HepG2 (cell line): ENCODE measurements at regions not wholly inside any gene's neighbourhood (a gene's known extent, or its start where the extent isn't known, plus 50 kb on each side); places are given as distances from the start of the nearest gene placed in this dataset.
A peak's percentile ranks its signal among the peaks of the same experiment; 100 is the strongest.

Experiments used
- FLYWCH1 ChIP-seq: sonication (generic); formaldehyde crosslinking; IDR thresholded peaks from 2 replicates; pipeline ENCODE4 v1.8.1; 2023; ENCODE audit warnings: mild to moderate bottlenecking, missing genetic modification reagents
- POLR2AphosphoS2 ChIP-seq: IDR thresholded peaks from 2 replicates; pipeline ENCODE4 v1.6.1; 2011; ENCODE audit warnings: low read depth, low read length, improper control_type of control experiment
- SYNCRIP ChIP-seq: fragments of 200-400 bp; formaldehyde crosslinking; IDR thresholded peaks from 2 replicates; pipeline ENCODE4 v1.6.1; 2018; ENCODE audit warnings: mild to moderate bottlenecking, low read depth, low read length; ENCODE audit not compliant: insufficient read depth
- THYN1 ChIP-seq: sonication (generic); formaldehyde crosslinking; IDR thresholded peaks from 2 replicates; pipeline ENCODE4 v1.8.1; 2023; ENCODE audit warnings: low read depth, mild to moderate bottlenecking, moderate library complexity, missing genetic modification reagents, borderline replicate concordance
- XBP1 ChIP-seq: sonication (generic); formaldehyde crosslinking; IDR thresholded peaks from 2 replicates; pipeline ENCODE4 v1.5.0; 2020; ENCODE audit warnings: missing genetic modification reagents
- ZFP82 ChIP-seq: sonication (generic); formaldehyde crosslinking; IDR thresholded peaks from 2 replicates; pipeline ENCODE4 v1.5.1; 2020; ENCODE audit warnings: mild to moderate bottlenecking, missing genetic modification reagents, borderline replicate concordance
- ZIK1 ChIP-seq: sonication (generic); formaldehyde crosslinking; IDR thresholded peaks from 2 replicates; pipeline ENCODE4 v1.5.0; 2020; ENCODE audit warnings: mild to moderate bottlenecking, low read depth, missing genetic modification reagents, borderline replicate concordance
- ZNF17 ChIP-seq: sonication (generic); formaldehyde crosslinking; IDR thresholded peaks from 2 replicates; pipeline ENCODE4 v1.5.0; 2020; ENCODE audit warnings: mild to moderate bottlenecking, missing genetic modification reagents
- ZNF451 ChIP-seq: sonication (generic); formaldehyde crosslinking; IDR thresholded peaks from 2 replicates; pipeline ENCODE4 v1.5.0; 2020; ENCODE audit warnings: mild to moderate bottlenecking, missing genetic modification reagents
- ZNF670 ChIP-seq: sonication (generic); formaldehyde crosslinking; IDR thresholded peaks from 2 replicates; pipeline ENCODE4 v1.8.0; 2022; ENCODE audit warnings: mild to moderate bottlenecking, missing genetic modification reagents, borderline replicate concordance
- ZNF737 ChIP-seq: sonication (generic); formaldehyde crosslinking; IDR thresholded peaks from 2 replicates; pipeline ENCODE4 v1.5.0; 2020; ENCODE audit warnings: missing genetic modification reagents, mild to moderate bottlenecking, borderline replicate concordance
- TF ChIP-seq, protein P1 (sequence below): sonication (generic); formaldehyde crosslinking; IDR thresholded peaks from 2 replicates; pipeline ENCODE4 v1.4.0; 2020; ENCODE audit warnings: missing genetic modification reagents
- TF ChIP-seq, protein P2 (sequence below), 2 experiments: sonication (generic) in 1 of 2; formaldehyde crosslinking in 1 of 2; IDR thresholded peaks; 2 replicates each; pipeline versions ENCODE4 v1.5.1 to v1.6.1; 2011 to 2020; ENCODE audit warnings: borderline replicate concordance in 1 of 2, low read depth in 1 of 2, low read length in 1 of 2, mild to moderate bottlenecking in 1 of 2, missing genetic modification reagents in 1 of 2, moderate library complexity in 1 of 2
- TF ChIP-seq, protein P3 (sequence below): sonication (generic); formaldehyde crosslinking; IDR thresholded peaks from 2 replicates; pipeline ENCODE4 v1.4.0; 2020; ENCODE audit warnings: mild to moderate bottlenecking, missing genetic modification reagents
- TF ChIP-seq, protein P4 (sequence below): sonication (generic); formaldehyde crosslinking; IDR thresholded peaks from 2 replicates; pipeline ENCODE4 v1.4.0; 2020; ENCODE audit warnings: low read depth, missing genetic modification reagents
- TF ChIP-seq, protein P5 (sequence below): IDR thresholded peaks from 2 replicates; pipeline ENCODE4 v1.6.1; 2016
- TF ChIP-seq, protein P6 (sequence below): sonication (generic); formaldehyde crosslinking; conservative IDR thresholded peaks from 2 replicates; pipeline ENCODE4 v1.4.0; 2020; ENCODE audit warnings: missing genetic modification reagents

DNA sequence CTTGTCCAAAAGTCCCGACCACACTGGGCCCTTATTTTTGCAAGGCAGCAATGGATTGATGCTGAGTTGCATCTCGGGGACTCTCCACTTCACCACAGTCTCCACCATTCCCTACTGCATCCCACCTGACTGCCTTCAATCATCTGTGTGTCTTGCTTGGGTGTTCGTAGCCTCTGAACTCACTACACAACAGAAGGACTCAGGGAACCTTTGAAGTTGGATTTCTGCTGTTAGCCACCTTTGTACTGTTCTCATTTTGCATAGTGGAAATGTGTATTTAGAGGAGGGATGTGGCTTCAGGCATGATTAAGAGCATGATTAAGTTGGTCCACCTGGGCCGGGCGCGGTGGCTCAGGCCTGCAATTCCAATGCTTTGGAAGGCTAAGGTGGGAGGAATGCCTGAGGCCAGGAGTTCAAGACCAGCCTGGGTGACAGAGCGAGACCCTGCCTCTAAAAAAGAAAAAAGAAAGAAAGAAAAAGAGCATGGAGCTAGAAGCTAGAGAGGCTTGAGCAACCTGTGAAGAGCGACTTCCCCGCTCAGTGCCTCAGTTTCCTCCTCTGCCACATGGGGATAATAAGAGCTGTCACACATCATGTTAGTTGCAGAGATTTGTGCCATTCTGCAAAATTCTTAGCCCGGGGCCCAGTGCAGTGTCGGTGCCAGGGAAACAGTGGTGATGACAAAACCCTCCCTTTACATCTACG lies 121.3 kb upstream of the PTPN1 start (continued):
- TF ChIP-seq, protein P1, sequence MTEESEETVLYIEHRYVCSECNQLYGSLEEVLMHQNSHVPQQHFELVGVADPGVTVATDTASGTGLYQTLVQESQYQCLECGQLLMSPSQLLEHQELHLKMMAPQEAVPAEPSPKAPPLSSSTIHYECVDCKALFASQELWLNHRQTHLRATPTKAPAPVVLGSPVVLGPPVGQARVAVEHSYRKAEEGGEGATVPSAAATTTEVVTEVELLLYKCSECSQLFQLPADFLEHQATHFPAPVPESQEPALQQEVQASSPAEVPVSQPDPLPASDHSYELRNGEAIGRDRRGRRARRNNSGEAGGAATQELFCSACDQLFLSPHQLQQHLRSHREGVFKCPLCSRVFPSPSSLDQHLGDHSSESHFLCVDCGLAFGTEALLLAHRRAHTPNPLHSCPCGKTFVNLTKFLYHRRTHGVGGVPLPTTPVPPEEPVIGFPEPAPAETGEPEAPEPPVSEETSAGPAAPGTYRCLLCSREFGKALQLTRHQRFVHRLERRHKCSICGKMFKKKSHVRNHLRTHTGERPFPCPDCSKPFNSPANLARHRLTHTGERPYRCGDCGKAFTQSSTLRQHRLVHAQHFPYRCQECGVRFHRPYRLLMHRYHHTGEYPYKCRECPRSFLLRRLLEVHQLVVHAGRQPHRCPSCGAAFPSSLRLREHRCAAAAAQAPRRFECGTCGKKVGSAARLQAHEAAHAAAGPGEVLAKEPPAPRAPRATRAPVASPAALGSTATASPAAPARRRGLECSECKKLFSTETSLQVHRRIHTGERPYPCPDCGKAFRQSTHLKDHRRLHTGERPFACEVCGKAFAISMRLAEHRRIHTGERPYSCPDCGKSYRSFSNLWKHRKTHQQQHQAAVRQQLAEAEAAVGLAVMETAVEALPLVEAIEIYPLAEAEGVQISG (CRISPR knock-in tag), result peak; percentile 70
- TF ChIP-seq, protein P2, sequence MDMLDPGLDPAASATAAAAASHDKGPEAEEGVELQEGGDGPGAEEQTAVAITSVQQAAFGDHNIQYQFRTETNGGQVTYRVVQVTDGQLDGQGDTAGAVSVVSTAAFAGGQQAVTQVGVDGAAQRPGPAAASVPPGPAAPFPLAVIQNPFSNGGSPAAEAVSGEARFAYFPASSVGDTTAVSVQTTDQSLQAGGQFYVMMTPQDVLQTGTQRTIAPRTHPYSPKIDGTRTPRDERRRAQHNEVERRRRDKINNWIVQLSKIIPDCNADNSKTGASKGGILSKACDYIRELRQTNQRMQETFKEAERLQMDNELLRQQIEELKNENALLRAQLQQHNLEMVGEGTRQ (IDR thresholded peaks at IDR 0.05; ENCODE audit: low read depth, low read length), result no peak
- TF ChIP-seq, protein P2 (CRISPR knock-in tag; IDR thresholded peaks at IDR 0.05; ENCODE audit: borderline replicate concordance), result no peak
- TF ChIP-seq POLR2AphosphoS2 (no peak), ZIK1 (CRISPR knock-in tag) (no peak; the same call in none of the 2 replicates), ZFP82 (CRISPR knock-in tag) (no peak), ZNF451 (no peak; the same call in none of the 2 replicates), ZNF737 (CRISPR knock-in tag) (no peak; the same call in 1 of the 2 replicates), ZNF670 (CRISPR knock-in tag) (peak; percentile 92), FLYWCH1 (CRISPR knock-in tag) (no peak), XBP1 (CRISPR knock-in tag) (no peak), ZNF17 (CRISPR knock-in tag) (no peak), SYNCRIP (no peak), THYN1 (no peak)
- TF ChIP-seq, protein P3, sequence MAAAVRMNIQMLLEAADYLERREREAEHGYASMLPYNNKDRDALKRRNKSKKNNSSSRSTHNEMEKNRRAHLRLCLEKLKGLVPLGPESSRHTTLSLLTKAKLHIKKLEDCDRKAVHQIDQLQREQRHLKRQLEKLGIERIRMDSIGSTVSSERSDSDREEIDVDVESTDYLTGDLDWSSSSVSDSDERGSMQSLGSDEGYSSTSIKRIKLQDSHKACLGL, result peak; percentile 24; the same call in 1 of the 2 replicates
- TF ChIP-seq, protein P4, sequence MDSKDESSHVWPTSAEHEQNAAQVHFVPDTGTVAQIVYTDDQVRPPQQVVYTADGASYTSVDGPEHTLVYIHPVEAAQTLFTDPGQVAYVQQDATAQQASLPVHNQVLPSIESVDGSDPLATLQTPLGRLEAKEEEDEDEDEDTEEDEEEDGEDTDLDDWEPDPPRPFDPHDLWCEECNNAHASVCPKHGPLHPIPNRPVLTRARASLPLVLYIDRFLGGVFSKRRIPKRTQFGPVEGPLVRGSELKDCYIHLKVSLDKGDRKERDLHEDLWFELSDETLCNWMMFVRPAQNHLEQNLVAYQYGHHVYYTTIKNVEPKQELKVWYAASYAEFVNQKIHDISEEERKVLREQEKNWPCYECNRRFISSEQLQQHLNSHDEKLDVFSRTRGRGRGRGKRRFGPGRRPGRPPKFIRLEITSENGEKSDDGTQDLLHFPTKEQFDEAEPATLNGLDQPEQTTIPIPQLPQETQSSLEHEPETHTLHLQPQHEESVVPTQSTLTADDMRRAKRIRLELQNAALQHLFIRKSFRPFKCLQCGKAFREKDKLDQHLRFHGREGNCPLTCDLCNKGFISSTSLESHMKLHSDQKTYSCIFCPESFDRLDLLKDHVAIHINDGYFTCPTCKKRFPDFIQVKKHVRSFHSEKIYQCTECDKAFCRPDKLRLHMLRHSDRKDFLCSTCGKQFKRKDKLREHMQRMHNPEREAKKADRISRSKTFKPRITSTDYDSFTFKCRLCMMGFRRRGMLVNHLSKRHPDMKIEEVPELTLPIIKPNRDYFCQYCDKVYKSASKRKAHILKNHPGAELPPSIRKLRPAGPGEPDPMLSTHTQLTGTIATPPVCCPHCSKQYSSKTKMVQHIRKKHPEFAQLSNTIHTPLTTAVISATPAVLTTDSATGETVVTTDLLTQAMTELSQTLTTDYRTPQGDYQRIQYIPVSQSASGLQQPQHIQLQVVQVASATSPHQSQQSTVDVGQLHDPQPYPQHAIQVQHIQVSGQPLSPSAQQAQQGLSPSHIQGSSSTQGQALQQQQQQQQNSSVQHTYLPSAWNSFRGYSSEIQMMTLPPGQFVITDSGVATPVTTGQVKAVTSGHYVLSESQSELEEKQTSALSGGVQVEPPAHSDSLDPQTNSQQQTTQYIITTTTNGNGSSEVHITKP, result peak; percentile 82
- TF ChIP-seq, protein P5, sequence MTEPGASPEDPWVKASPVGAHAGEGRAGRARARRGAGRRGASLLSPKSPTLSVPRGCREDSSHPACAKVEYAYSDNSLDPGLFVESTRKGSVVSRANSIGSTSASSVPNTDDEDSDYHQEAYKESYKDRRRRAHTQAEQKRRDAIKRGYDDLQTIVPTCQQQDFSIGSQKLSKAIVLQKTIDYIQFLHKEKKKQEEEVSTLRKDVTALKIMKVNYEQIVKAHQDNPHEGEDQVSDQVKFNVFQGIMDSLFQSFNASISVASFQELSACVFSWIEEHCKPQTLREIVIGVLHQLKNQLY, result peak; percentile 91
- TF ChIP-seq, protein P6, sequence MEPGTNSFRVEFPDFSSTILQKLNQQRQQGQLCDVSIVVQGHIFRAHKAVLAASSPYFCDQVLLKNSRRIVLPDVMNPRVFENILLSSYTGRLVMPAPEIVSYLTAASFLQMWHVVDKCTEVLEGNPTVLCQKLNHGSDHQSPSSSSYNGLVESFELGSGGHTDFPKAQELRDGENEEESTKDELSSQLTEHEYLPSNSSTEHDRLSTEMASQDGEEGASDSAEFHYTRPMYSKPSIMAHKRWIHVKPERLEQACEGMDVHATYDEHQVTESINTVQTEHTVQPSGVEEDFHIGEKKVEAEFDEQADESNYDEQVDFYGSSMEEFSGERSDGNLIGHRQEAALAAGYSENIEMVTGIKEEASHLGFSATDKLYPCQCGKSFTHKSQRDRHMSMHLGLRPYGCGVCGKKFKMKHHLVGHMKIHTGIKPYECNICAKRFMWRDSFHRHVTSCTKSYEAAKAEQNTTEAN (CRISPR knock-in tag), result peak; percentile 90
